Hepatocyte (in vitro differentiated cells): ENCODE measurements at regions not wholly inside any gene's neighbourhood (a gene's known extent, or its start where the extent isn't known, plus 50 kb on each side); places are given as distances from the start of the nearest gene placed in this dataset.

Experiments
- DNase-seq: peaks from one replicate; pipeline ENCODE4 v3.0.0-alpha.2; 2016; ENCODE audit warnings: low spot score
- H2AFZ ChIP-seq: fragments of 200-600 bp; sonication (generic); 2 replicates; pipeline ENCODE4 v1.6.0; 2016; ENCODE audit warnings: antibody characterized with exemption, mild to moderate bottlenecking
- H3K27ac ChIP-seq: fragments of 200-600 bp; sonication (generic); 2 replicates; pipeline ENCODE4 v1.5.1; 2016; ENCODE audit warnings: mild to moderate bottlenecking
- H3K27me3 ChIP-seq: fragments of 200-600 bp; sonication (generic); 2 replicates; pipeline ENCODE4 v1.6.1; 2016
- H3K36me3 ChIP-seq: fragments of 200-600 bp; sonication (generic); replicated peaks from 2 replicates; pipeline ENCODE4 v1.5.1; 2016; ENCODE audit warnings: low read depth; ENCODE audit not compliant: insufficient read depth
- H3K4me1 ChIP-seq: fragments of 200-600 bp; sonication (generic); 2 replicates; pipeline ENCODE4 v1.5.1; 2016; ENCODE audit warnings: mild to moderate bottlenecking, moderate library complexity; ENCODE audit not compliant: insufficient read depth
- H3K4me2 ChIP-seq: fragments of 200-600 bp; sonication (generic); 2 replicates; pipeline ENCODE4 v1.6.0; 2016
- H3K4me3 ChIP-seq: fragments of 200-600 bp; sonication (generic); 2 replicates; pipeline ENCODE4 v1.5.1; 2016; ENCODE audit warnings: mild to moderate bottlenecking
- H3K79me2 ChIP-seq: fragments of 200-600 bp; sonication (generic); 2 replicates; pipeline ENCODE4 v1.6.0; 2017; ENCODE audit warnings: mild to moderate bottlenecking
- H3K9me2 ChIP-seq: fragments of 200-600 bp; sonication (generic); replicated peaks from 2 replicates; pipeline ENCODE4 v1.6.0; 2017; ENCODE audit warnings: mild to moderate bottlenecking; ENCODE audit not compliant: insufficient read depth
- H3K9me3 ChIP-seq: fragments of 200-600 bp; sonication (generic); 2 replicates; pipeline ENCODE4 v1.5.1; 2016; ENCODE audit warnings: low read depth, mild to moderate bottlenecking
- H4K20me1 ChIP-seq: fragments of 200-600 bp; sonication (generic); 2 replicates; pipeline ENCODE4 v1.6.0; 2016; ENCODE audit warnings: mild to moderate bottlenecking; ENCODE audit not compliant: insufficient read depth, poor library complexity, severe bottlenecking
- CTCF ChIP-seq: fragments of 200-600 bp; sonication (generic); IDR thresholded peaks from 2 replicates; pipeline ENCODE4 v1.5.1; 2016; ENCODE audit warnings: antibody characterized with exemption, mild to moderate bottlenecking; ENCODE audit not compliant: poor library complexity
- EZH2 ChIP-seq: fragments of 200-600 bp; sonication (generic); IDR thresholded peaks from 2 replicates; pipeline ENCODE4 v1.6.1; 2016; ENCODE audit warnings: antibody characterized with exemption, mild to moderate bottlenecking, borderline replicate concordance
- EZH2phosphoT487 ChIP-seq: fragments of 200-600 bp; sonication (generic); IDR thresholded peaks from one replicate; pipeline ENCODE4 v1.6.1; 2018; ENCODE audit warnings: antibody characterized with exemption, mild to moderate bottlenecking, low read depth, moderate library complexity; ENCODE audit not compliant: unreplicated experiment, severe bottlenecking
- WGBS: methylation state at CpG from one replicate; pipeline ENCODE4 v1.1.6; 2016; ENCODE audit warnings: low lambda C conversion rate; ENCODE audit errors: missing lambda C conversion rate; 5-methylcytosine and 5-hydroxymethylcytosine counted together

GRCh38 chr2:145631561-145631960 is 1111.6 kb upstream of the ZEB2 start:
- no peak overlapping the region for H3K27ac ChIP-seq
- no peak overlapping the region for H3K4me2 ChIP-seq
- no peak for DNase-seq
- no peaks in the 10 kb centered on the region for H3K9me2 ChIP-seq
- H3K4me1 ChIP-seq, result no peaks in the 10 kb centered on the region
- no peaks in the 10 kb centered on the region for H3K79me2 ChIP-seq
- H3K4me3 ChIP-seq, result no peak overlapping the region
- H3K27me3 ChIP-seq, result no peaks in the 10 kb centered on the region
- TF ChIP-seq CTCF (no peak), EZH2 (no peak), EZH2phosphoT487 (no peak)
- no peaks in the 10 kb centered on the region for H4K20me1 ChIP-seq
- WGBS, result 90% methylated on average over 1 of the region's 1 CpG
- H2AFZ ChIP-seq, result no peak overlapping the region
- no peaks in the 10 kb centered on the region for H3K36me3 ChIP-seq
- no peaks in the 10 kb centered on the region for H3K9me3 ChIP-seq

GRCh38 chr2:145626301-145626700 is 1106.4 kb upstream of the ZEB2 start:
- TF ChIP-seq CTCF (no peak), EZH2phosphoT487 (no peak), EZH2 (no peak)
- no peak overlapping the region for H3K4me3 ChIP-seq
- no peaks in the 10 kb centered on the region for H3K9me3 ChIP-seq
- no peaks in the 10 kb centered on the region for H3K4me1 ChIP-seq
- no peaks in the 10 kb centered on the region for H3K9me2 ChIP-seq
- no peaks in the 10 kb centered on the region for H4K20me1 ChIP-seq
- no peak for DNase-seq
- H3K79me2 ChIP-seq, result no peaks in the 10 kb centered on the region
- H3K27ac ChIP-seq, result no peak overlapping the region
- no peak overlapping the region for H3K4me2 ChIP-seq
- H3K36me3 ChIP-seq, result no peaks in the 10 kb centered on the region
- H2AFZ ChIP-seq, result no peak overlapping the region
- no peaks in the 10 kb centered on the region for H3K27me3 ChIP-seq

GRCh38 chr2:145625111-145625510 is 1105.2 kb upstream of the ZEB2 start:
- Histone ChIP-seq H3K27ac (no peak overlapping the region), H2AFZ (no peak overlapping the region), H3K9me2 (no peaks in the 10 kb centered on the region), H3K9me3 (no peaks in the 10 kb centered on the region), H4K20me1 (no peaks in the 10 kb centered on the region), H3K27me3 (no peaks in the 10 kb centered on the region), H3K4me1 (no peaks in the 10 kb centered on the region), H3K4me3 (no peak overlapping the region), H3K36me3 (no peaks in the 10 kb centered on the region), H3K79me2 (no peaks in the 10 kb centered on the region), H3K4me2 (no peak overlapping the region)
- WGBS, result 94% methylated on average over 1 of the region's 1 CpG
- no peak for TF ChIP-seq CTCF
- no peak for TF ChIP-seq EZH2
- no peak for TF ChIP-seq EZH2phosphoT487
- no peak for DNase-seq

- no peaks in the 10 kb centered on the region for H3K9me3 ChIP-seq
- no peak overlapping the region for H3K4me3 ChIP-seq
- no peak overlapping the region for H2AFZ ChIP-seq
- no peaks in the 10 kb centered on the region for H4K20me1 ChIP-seq
- no peak overlapping the region for H3K27ac ChIP-seq
- no peak overlapping the region for H3K4me2 ChIP-seq
- no peak for DNase-seq
- no peaks in the 10 kb centered on the region for H3K27me3 ChIP-seq
- TF ChIP-seq EZH2 (no peak), CTCF (no peak), EZH2phosphoT487 (no peak)
- no peaks in the 10 kb centered on the region for H3K36me3 ChIP-seq
- 88% methylated on average over 3 of the region's 3 CpGs for WGBS
- no peaks in the 10 kb centered on the region for H3K79me2 ChIP-seq
- H3K4me1 ChIP-seq, result no peaks in the 10 kb centered on the region
- H3K9me2 ChIP-seq, result no peaks in the 10 kb centered on the region
These were observed 1103.2 kb upstream of the ZEB2 start for GRCh38 chr2:145623136-145623535.
